ENCODE measurements at regions not wholly inside any gene's neighbourhood (a gene's known extent, or its start where the extent isn't known, plus 50 kb on each side); places are given as distances from the start of the nearest gene placed in this dataset.
A peak's percentile ranks its signal among the peaks of the same experiment; 100 is the strongest.

- Histone ChIP-seq H2AFZ (ENCODE audit: low read depth, low read length, severe bottlenecking) (no peak overlapping the region), H3K36me3 (ENCODE audit: low read length) (no peaks in the 10 kb centered on the region), H3F3A (ENCODE audit: insufficient read depth) (no peaks in the 10 kb centered on the region), H3K4me3 (ENCODE audit: insufficient read depth, low read length, poor library complexity, severe bottlenecking) (no peak overlapping the region), H4K20me1 (ENCODE audit: low read depth, low read length) (no peaks in the 10 kb centered on the region), H3K9me3 (ENCODE audit: insufficient read depth, low read length) (no peaks in the 10 kb centered on the region), H3K27me3 (ENCODE audit: low read length) (no peaks in the 10 kb centered on the region), H3K4me2 (ENCODE audit: low read depth, low read length, poor library complexity, severe bottlenecking) (no peak overlapping the region), H3K9me2 (replicated peaks; ENCODE audit: insufficient read depth, low read length) (no peaks in the 10 kb centered on the region), H3K27ac (ENCODE audit: low read depth, low read length) (no peak overlapping the region), H3K79me2 (ENCODE audit: insufficient read depth, low read length) (no peaks in the 10 kb centered on the region), H3K9ac (ENCODE audit: low read length) (no peak overlapping the region)
- TF ChIP-seq CTCF (IDR thresholded peaks at IDR 0.05; ENCODE audit: insufficient read depth, low read length, poor library complexity, severe bottlenecking) = no peak
- no peak for TF ChIP-seq EZH2phosphoT487 (conservative IDR thresholded peaks at IDR 0.05; ENCODE audit: low read length)
Measured at GRCh38 chr1:239944666-239945065, 147.0 kb upstream of the FMN2 start.

GRCh38 chr1:239947801-239948200, 143.9 kb upstream of the FMN2 start:
- no peak overlapping the region for H3K4me3 ChIP-seq (ENCODE audit: insufficient read depth, low read length, poor library complexity, severe bottlenecking)
- no peaks in the 10 kb centered on the region for H3F3A ChIP-seq (ENCODE audit: insufficient read depth)
- H2AFZ ChIP-seq (ENCODE audit: low read depth, low read length, severe bottlenecking) = no peak overlapping the region
- H3K27ac ChIP-seq (ENCODE audit: low read depth, low read length) = no peak overlapping the region
- no peaks in the 10 kb centered on the region for H3K27me3 ChIP-seq (ENCODE audit: low read length)
- no peaks in the 10 kb centered on the region for H3K79me2 ChIP-seq (ENCODE audit: insufficient read depth, low read length)
- H3K9me3 ChIP-seq (ENCODE audit: insufficient read depth, low read length) = no peaks in the 10 kb centered on the region
- H3K9me2 ChIP-seq (replicated peaks; ENCODE audit: insufficient read depth, low read length) = no peaks in the 10 kb centered on the region
- no peak overlapping the region for H3K4me2 ChIP-seq (ENCODE audit: low read depth, low read length, poor library complexity, severe bottlenecking)
- no peak overlapping the region for H3K9ac ChIP-seq (ENCODE audit: low read length)
- H3K36me3 ChIP-seq (ENCODE audit: low read length) = no peaks in the 10 kb centered on the region
- no peak for TF ChIP-seq CTCF (IDR thresholded peaks at IDR 0.05; ENCODE audit: insufficient read depth, low read length, poor library complexity, severe bottlenecking)
- TF ChIP-seq EZH2phosphoT487 (conservative IDR thresholded peaks at IDR 0.05; ENCODE audit: low read length) = no peak
- H4K20me1 ChIP-seq (ENCODE audit: low read depth, low read length) = no peaks in the 10 kb centered on the region

GRCh38 chr1:239951511-239952140, 140.1 kb upstream of the FMN2 start:
- no peak overlapping the region for H3K4me2 ChIP-seq (ENCODE audit: low read depth, low read length, poor library complexity, severe bottlenecking)
- H4K20me1 ChIP-seq (ENCODE audit: low read depth, low read length) = no peaks in the 10 kb centered on the region
- H3K9ac ChIP-seq (ENCODE audit: low read length) = no peak overlapping the region
- TF ChIP-seq CTCF (IDR thresholded peaks at IDR 0.05; ENCODE audit: insufficient read depth, low read length, poor library complexity, severe bottlenecking) = peak; percentile 24
- no peak for TF ChIP-seq EZH2phosphoT487 (conservative IDR thresholded peaks at IDR 0.05; ENCODE audit: low read length)
- H3F3A ChIP-seq (ENCODE audit: insufficient read depth) = no peaks in the 10 kb centered on the region
- H3K4me3 ChIP-seq (ENCODE audit: insufficient read depth, low read length, poor library complexity, severe bottlenecking) = no peak overlapping the region
- H3K9me2 ChIP-seq (replicated peaks; ENCODE audit: insufficient read depth, low read length) = no peaks in the 10 kb centered on the region
- H2AFZ ChIP-seq (ENCODE audit: low read depth, low read length, severe bottlenecking) = no peak overlapping the region
- H3K27me3 ChIP-seq (ENCODE audit: low read length) = no peaks in the 10 kb centered on the region
- H3K27ac ChIP-seq (ENCODE audit: low read depth, low read length) = no peak overlapping the region
- no peaks in the 10 kb centered on the region for H3K79me2 ChIP-seq (ENCODE audit: insufficient read depth, low read length)
- no peaks in the 10 kb centered on the region for H3K36me3 ChIP-seq (ENCODE audit: low read length)
- no peaks in the 10 kb centered on the region for H3K9me3 ChIP-seq (ENCODE audit: insufficient read depth, low read length)
